HCT116 (cell line): ENCODE measurements at regions not wholly inside any gene's neighbourhood (a gene's known extent, or its start where the extent isn't known, plus 50 kb on each side); places are given as distances from the start of the nearest gene placed in this dataset.
"Not testable (repeated sequence)": the region's sequence is repeated elsewhere in the genome, so short reads cannot be mapped to it uniquely, and the experiment has no call there.

Experiments used
- EZH2 ChIP-seq: fragments of 200-600 bp; sonication (generic); IDR thresholded peaks from 2 replicates; pipeline ENCODE4 v1.6.1; 2017; ENCODE audit warnings: antibody characterized with exemption, mixed run types
- EZH2phosphoT487 ChIP-seq: fragments of 200-600 bp; IDR thresholded peaks from 2 replicates; pipeline ENCODE4 v1.6.1; 2018; ENCODE audit warnings: antibody characterized with exemption, borderline replicate concordance
- POLR2A ChIP-seq: IDR thresholded peaks from 2 replicates; pipeline ENCODE4 v1.7.0; 2011; ENCODE audit warnings: borderline replicate concordance; ENCODE audit not compliant: insufficient read depth, insufficient read length; ENCODE audit errors: extremely low read depth
- POLR2AphosphoS5 ChIP-seq: IDR thresholded peaks from 2 replicates; pipeline ENCODE4 v1.6.1; 2011; ENCODE audit warnings: mild to moderate bottlenecking, low read depth, low read length, moderate library complexity
- RAD21 ChIP-seq: IDR thresholded peaks from 2 replicates; pipeline ENCODE4 v1.6.1; 2012; ENCODE audit warnings: low read depth, mild to moderate bottlenecking
- SIN3A ChIP-seq: IDR thresholded peaks from 2 replicates; pipeline ENCODE4 v1.6.1; 2012; ENCODE audit warnings: low read depth
- SP1 ChIP-seq: IDR thresholded peaks from 2 replicates; pipeline ENCODE4 v1.6.1; 2012; ENCODE audit warnings: low read depth
- SRF ChIP-seq: IDR thresholded peaks from 2 replicates; pipeline ENCODE4 v1.6.1; 2012; ENCODE audit warnings: low read depth
- YY1 ChIP-seq: IDR thresholded peaks from 2 replicates; pipeline ENCODE4 v1.6.1; 2011; ENCODE audit warnings: low read length, low read depth, moderate library complexity, mild to moderate bottlenecking; ENCODE audit not compliant: insufficient replicate concordance; ENCODE audit errors: extremely low read depth
- ZFX ChIP-seq: fragments of 450-650 bp; IDR thresholded peaks from 2 replicates; pipeline ENCODE4 v1.6.1; 2017
- ZNF274 ChIP-seq: fragments of 200-500 bp; sonication (Bioruptor generic); IDR thresholded peaks from 2 replicates; pipeline ENCODE4 v1.6.1; 2014; ENCODE audit warnings: mild to moderate bottlenecking, low read depth, low read length, inconsistent platforms
- TF ChIP-seq, protein P1 (sequence below), 3 experiments: fragments of 200-600 bp in 1 of 3; sonication (generic) in 1 of 3; IDR thresholded peaks in 2 of 3; conservative IDR thresholded peaks in 1 of 3; 2 replicates each; pipeline ENCODE4 v1.5.1; 2012 to 2017; ENCODE audit warnings: low read depth in 2 of 3, low read length in 2 of 3, antibody characterized with exemption in 1 of 3, borderline replicate concordance in 1 of 3, control low read depth in 1 of 3, mild to moderate bottlenecking in 1 of 3, mixed read lengths in 1 of 3, mixed run types in 1 of 3, moderate library complexity in 1 of 3; ENCODE audit not compliant: insufficient read depth in 1 of 3

DNA sequence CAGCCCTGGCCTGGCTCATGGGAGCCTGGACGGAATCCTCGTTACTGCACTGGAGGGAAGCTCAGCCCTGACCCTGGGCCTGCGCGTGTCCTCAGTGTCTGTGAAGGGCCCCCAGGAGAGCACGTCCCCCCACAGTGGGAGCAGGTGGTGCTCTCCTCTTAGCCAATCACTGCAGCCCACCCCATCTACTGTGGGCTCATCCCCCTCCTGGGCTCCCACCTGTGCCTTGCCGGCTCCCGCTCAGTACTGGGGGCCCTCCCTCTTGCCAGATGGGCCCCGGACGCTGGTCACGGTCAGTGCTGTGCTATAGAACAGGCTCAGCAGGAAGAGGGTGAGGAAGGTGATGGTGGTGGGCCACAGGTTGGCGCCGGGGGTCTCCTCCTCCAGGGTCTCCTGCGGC is 57.5 kb downstream of the TMEM121 start:
- TF ChIP-seq, protein P1, sequence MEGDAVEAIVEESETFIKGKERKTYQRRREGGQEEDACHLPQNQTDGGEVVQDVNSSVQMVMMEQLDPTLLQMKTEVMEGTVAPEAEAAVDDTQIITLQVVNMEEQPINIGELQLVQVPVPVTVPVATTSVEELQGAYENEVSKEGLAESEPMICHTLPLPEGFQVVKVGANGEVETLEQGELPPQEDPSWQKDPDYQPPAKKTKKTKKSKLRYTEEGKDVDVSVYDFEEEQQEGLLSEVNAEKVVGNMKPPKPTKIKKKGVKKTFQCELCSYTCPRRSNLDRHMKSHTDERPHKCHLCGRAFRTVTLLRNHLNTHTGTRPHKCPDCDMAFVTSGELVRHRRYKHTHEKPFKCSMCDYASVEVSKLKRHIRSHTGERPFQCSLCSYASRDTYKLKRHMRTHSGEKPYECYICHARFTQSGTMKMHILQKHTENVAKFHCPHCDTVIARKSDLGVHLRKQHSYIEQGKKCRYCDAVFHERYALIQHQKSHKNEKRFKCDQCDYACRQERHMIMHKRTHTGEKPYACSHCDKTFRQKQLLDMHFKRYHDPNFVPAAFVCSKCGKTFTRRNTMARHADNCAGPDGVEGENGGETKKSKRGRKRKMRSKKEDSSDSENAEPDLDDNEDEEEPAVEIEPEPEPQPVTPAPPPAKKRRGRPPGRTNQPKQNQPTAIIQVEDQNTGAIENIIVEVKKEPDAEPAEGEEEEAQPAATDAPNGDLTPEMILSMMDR (IDR thresholded peaks at IDR 0.05 in 2 of 3, conservative IDR thresholded peaks at IDR 0.05 in 1 of 3; ENCODE audit: borderline replicate concordance in 1 of 3, insufficient read depth in 1 of 3, low read depth in 2 of 3, low read length in 2 of 3) = not testable (repeated sequence)
- not testable (repeated sequence) for TF ChIP-seq EZH2, RAD21, ZFX, SRF, EZH2phosphoT487, SP1, POLR2AphosphoS5, SIN3A, ZNF274, POLR2A, YY1
